MM.1S (cell line): ENCODE measurements at regions not wholly inside any gene's neighbourhood (a gene's known extent, or its start where the extent isn't known, plus 50 kb on each side); places are given as distances from the start of the nearest gene placed in this dataset.

Experiments
- EZH2 ChIP-seq: fragments of 300-600 bp; sonication (generic); optimal IDR thresholded peaks from 2 replicates; pipeline ENCODE3; 2017; ENCODE audit warnings: low read depth, mild to moderate bottlenecking, antibody characterized with exemption, low read length, mixed read lengths
- TF ChIP-seq, protein P1 (sequence below): fragments of 300-600 bp; sonication (generic); IDR thresholded peaks from 2 replicates; pipeline ENCODE4 v1.5.1; 2016; ENCODE audit warnings: antibody characterized with exemption, low read length, mixed read lengths

DNA sequence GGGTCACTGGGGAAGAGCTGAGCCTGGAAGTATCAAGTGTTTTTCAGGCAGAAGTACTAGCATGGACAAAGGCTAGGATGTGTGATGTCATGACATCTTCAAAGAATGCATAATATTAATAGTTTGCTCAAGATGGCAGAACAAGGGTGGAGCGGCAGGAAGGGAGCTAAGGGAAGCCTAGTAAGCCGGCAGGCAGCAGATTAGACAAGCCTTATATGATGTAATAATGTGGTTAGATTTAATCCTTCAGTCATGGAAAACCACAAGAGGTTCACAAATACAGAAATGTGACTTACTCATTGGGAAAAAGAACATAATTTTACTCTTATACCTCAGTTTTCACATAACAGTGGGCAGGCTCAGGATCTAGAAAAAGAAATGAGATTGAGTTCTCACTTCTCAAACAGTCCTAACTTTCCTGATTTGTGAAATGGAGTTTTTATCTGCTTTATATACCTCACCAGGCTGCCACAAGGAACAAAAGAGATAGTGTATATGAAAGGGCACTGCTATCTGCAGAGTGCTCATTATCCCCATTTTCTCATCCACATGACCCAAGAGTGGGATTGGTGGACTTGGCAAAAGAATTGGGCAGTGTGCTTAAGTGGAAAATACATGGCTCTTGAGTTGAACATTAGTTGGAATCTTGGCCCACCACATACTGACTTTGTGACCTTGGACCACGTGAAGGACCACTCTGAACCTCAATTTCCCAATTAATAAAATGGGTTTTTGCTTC, 89.1 kb upstream of the LHCGR start:
- TF ChIP-seq, protein P1, sequence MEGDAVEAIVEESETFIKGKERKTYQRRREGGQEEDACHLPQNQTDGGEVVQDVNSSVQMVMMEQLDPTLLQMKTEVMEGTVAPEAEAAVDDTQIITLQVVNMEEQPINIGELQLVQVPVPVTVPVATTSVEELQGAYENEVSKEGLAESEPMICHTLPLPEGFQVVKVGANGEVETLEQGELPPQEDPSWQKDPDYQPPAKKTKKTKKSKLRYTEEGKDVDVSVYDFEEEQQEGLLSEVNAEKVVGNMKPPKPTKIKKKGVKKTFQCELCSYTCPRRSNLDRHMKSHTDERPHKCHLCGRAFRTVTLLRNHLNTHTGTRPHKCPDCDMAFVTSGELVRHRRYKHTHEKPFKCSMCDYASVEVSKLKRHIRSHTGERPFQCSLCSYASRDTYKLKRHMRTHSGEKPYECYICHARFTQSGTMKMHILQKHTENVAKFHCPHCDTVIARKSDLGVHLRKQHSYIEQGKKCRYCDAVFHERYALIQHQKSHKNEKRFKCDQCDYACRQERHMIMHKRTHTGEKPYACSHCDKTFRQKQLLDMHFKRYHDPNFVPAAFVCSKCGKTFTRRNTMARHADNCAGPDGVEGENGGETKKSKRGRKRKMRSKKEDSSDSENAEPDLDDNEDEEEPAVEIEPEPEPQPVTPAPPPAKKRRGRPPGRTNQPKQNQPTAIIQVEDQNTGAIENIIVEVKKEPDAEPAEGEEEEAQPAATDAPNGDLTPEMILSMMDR = no peak
- no peak for TF ChIP-seq EZH2
